Glomerular visceral epithelial cell (primary cell): ENCODE measurements at regions not wholly inside any gene's neighbourhood (a gene's known extent, or its start where the extent isn't known, plus 50 kb on each side); places are given as distances from the start of the nearest gene placed in this dataset.
A peak's percentile ranks its signal among the peaks of the same experiment; 100 is the strongest.
"Not testable (repeated sequence)": the region's sequence is repeated elsewhere in the genome, so short reads cannot be mapped to it uniquely, and the experiment has no call there.

ENCODE experiments used
- DNase-seq: peaks from one replicate; pipeline ENCODE4 v3.0.0-alpha.2; 2016; ENCODE audit errors: extremely low spot score

GRCh38 chrX:80929251-80929650 is 119.6 kb upstream of the BRWD3 start:
- DNase-seq = no peak

- DNase-seq = no peak
Observed at GRCh38 chrX:80917919-80918318, 108.2 kb upstream of the BRWD3 start.

GRCh38 chrX:80912351-80912750 is 102.7 kb upstream of the BRWD3 start:
- not testable (repeated sequence) for DNase-seq

GRCh38 chrX:80879916-80880315 is 70.2 kb upstream of the BRWD3 start:
- no peak for DNase-seq

- no peak for DNase-seq
Observed at GRCh38 chrX:80879143-80879542, 69.5 kb upstream of the BRWD3 start.

- peak; percentile 7 for DNase-seq
Observed at GRCh38 chrX:80876877-80877276, 67.2 kb upstream of the BRWD3 start.
